ENCODE measurements at regions not wholly inside any gene's neighbourhood (a gene's known extent, or its start where the extent isn't known, plus 50 kb on each side); places are given as distances from the start of the nearest gene placed in this dataset.

DNA sequence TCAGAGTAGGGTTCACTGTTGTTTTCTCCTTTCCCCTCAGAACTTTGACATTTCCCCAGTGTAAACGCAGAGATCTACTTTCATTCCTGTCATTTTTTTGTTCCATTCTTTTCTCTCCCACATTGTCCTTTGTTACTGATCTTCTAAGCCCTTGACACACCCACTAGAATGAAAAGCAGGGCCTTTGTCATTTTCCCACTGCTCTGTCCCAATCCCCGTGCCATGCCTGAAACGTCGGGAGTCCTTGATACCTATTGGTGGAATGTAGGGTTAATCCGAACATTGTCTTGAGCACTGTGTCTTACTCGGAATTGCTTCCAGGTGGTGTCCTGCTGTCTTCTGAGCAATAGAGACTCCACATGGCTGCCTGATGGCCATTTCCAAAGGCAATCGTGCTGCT, 887.1 kb upstream of the FRG1 start:
- ATAC-seq, result no peak
- 80 to 87% methylated on average over 7 of the region's 7 CpGs for WGBS, 2 donors
- TF ChIP-seq CTCF (IDR thresholded peaks at IDR 0.05), result no peak

DNA sequence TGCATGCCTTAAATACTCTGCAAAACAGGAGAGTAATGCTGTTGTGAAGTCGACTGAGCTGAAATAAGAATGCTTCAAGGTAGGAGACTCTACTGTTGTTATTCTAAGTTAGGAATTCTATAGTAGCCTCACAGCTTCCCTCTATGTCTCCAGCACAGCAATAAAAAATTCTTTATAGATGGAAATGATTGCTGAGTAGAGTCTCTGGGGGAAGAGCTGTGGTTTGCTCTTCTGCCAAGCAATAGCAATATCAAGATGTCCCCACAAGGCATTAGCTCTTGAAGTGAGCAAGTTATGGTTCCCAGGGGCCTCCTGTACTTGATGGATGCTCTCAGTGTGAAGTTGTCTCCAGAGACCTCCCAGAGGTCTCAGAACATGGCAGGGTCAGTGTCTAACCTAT, 880.6 kb upstream of the FRG1 start:
- ATAC-seq, result no peak
- Histone ChIP-seq H3K4me1 (no peaks in the 10 kb centered on the region), H3K27me3 (peaks cover 0 to 4% (median 0%) of the 10 kb centered on the region in 7 donors)

More for the DNA sequence above, 887.1 kb upstream of the FRG1 start:
- Histone ChIP-seq H3K27ac (no peak overlapping the region), H3K27me3 (peaks cover 0 to 12% (median 0%) of the 10 kb centered on the region in 7 donors), H3K4me3 (no peak overlapping the region), H3K36me3 (no peaks in the 10 kb centered on the region), H3K9me3 (no peaks in the 10 kb centered on the region), H3K4me1 (peaks cover 0 to 4% (median 0%) of the 10 kb centered on the region in 9 donors)
- no peak for DNase-seq
- intact Hi-C loops (cut with DNase I), result no loop called here

GRCh38 chr4:189062047-189062820, 878.4 kb upstream of the FRG1 start:
- WGBS, 2 donors, result 73 to 81% methylated on average over 2 of the region's 2 CpGs
- Histone ChIP-seq H3K27ac (no peak overlapping the region), H3K27me3 (no peaks in the 10 kb centered on the region), H3K4me3 (no peak overlapping the region), H3K9me3 (peaks cover 0 to 26% (median 13%) of the 10 kb centered on the region in 11 donors), H3K36me3 (no peaks in the 10 kb centered on the region), H3K4me1 (no peaks in the 10 kb centered on the region)
- DNase-seq (no peak), ATAC-seq (no peak)
- intact Hi-C loops (cut with DNase I), result no loop called here
- TF ChIP-seq CTCF (IDR thresholded peaks at IDR 0.05), result no peak

More for the DNA sequence above, 880.6 kb upstream of the FRG1 start:
- H3K36me3 ChIP-seq, result no peaks in the 10 kb centered on the region
- no peak overlapping the region for H3K4me3 ChIP-seq
- WGBS, 2 donors, result 54 to 65% methylated on average over 1 of the region's 1 CpG
- H3K27ac ChIP-seq, result no peak overlapping the region
- no peak for DNase-seq
- intact Hi-C loops (cut with DNase I), result no loop called here
- TF ChIP-seq CTCF (IDR thresholded peaks at IDR 0.05), result no peak
- peaks cover 0 to 26% (median 13%) of the 10 kb centered on the region in 11 donors for H3K9me3 ChIP-seq

DNA sequence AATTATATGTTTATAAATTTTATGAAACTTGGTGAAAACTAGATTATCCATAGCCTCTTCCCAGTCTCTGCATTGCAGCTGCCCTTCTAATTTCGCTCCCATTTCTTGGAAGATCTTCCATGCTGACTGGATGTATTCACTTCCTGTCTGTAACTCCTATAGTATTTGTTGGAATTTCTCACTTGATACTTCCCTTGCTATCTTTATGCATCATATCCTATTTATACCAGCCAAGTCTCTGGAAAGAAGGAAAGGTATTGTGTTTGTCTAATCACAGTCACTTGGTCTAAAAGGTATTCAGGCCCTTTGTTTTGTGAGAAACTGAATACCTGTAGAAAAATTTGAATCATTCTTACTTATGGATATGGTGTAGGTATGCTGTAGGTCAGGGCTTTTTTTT, 870.9 kb upstream of the FRG1 start:
- 63% methylated on average over 1 of the region's 1 CpG for WGBS, 2 donors
- Histone ChIP-seq H3K36me3 (no peaks in the 10 kb centered on the region), H3K4me3 (no peak overlapping the region), H3K27me3 (peaks cover 0 to 8% (median 0%) of the 10 kb centered on the region in 7 donors), H3K27ac (no peak overlapping the region), H3K9me3 (no peaks in the 10 kb centered on the region), H3K4me1 (no peaks in the 10 kb centered on the region)
- no peak for TF ChIP-seq CTCF (IDR thresholded peaks at IDR 0.05)
- DNase-seq (no peak), ATAC-seq (no peak)
- intact Hi-C loops (cut with DNase I), result no loop called here
